H1 (cell line): ENCODE measurements at regions not wholly inside any gene's neighbourhood (a gene's known extent, or its start where the extent isn't known, plus 50 kb on each side); places are given as distances from the start of the nearest gene placed in this dataset.

Source experiments
- CTCF ChIA-PET: fragments of 300-600 bp; sonication (Branson Sonifier 250); formaldehyde crosslinking; loops from one replicate; lab custom pipeline; 2021; ENCODE audit not compliant: partially characterized antibody; lab: Charles Lee
- POLR2A ChIA-PET: fragments of 300-600 bp; sonication (Branson Sonifier 250); formaldehyde crosslinking; loops from one replicate; lab custom pipeline; 2021; ENCODE audit warnings: inconsistent platforms; ENCODE audit not compliant: partially characterized antibody; lab: Charles Lee
- DNase-seq, 2 experiments: peaks; one replicate each; pipeline versions ENCODE4 v3.0.0 to v3.0.0-alpha.2; 2010 to 2022; ENCODE audit warnings: low spot score in 2 of 2, low read depth in 1 of 2, mixed read lengths in 1 of 2
- FAIRE-seq: peaks from 2 replicates; lab custom pipeline; 2011; peaks lifted over from hg19 to GRCh38; lab: Jason Lieb, UNC
- H2AFZ ChIP-seq: 2 replicates; pipeline ENCODE4 v1.8.1; 2012; ENCODE audit warnings: low read length, inconsistent platforms
- H2AK5ac ChIP-seq: 2 replicates; pipeline ENCODE4 v1.6.1; 2013; ENCODE audit warnings: low read depth, low read length
- H2BK120ac ChIP-seq: replicated peaks from 2 replicates; pipeline ENCODE3; 2013; ENCODE audit warnings: low read depth, low read length, inconsistent platforms
- H2BK12ac ChIP-seq: 2 replicates; pipeline ENCODE4 v1.6.1; 2013; ENCODE audit warnings: low read depth, low read length
- H2BK15ac ChIP-seq: 2 replicates; pipeline ENCODE4 v1.6.1; 2013; ENCODE audit warnings: low read length
- H2BK20ac ChIP-seq: 2 replicates; pipeline ENCODE4 v1.6.1; 2013; ENCODE audit warnings: low read length
- H2BK5ac ChIP-seq: 2 replicates; pipeline ENCODE4 v1.6.1; 2013; ENCODE audit warnings: low read depth, low read length
- H3K14ac ChIP-seq: 2 replicates; pipeline ENCODE4 v1.6.1; 2013; ENCODE audit warnings: inconsistent platforms; ENCODE audit not compliant: insufficient read length
- H3K18ac ChIP-seq: 2 replicates; pipeline ENCODE4 v1.6.1; 2013; ENCODE audit warnings: low read length; ENCODE audit errors: extremely low read depth
- H3K23ac ChIP-seq: 2 replicates; pipeline ENCODE4 v1.6.1; 2013; ENCODE audit warnings: inconsistent platforms; ENCODE audit not compliant: insufficient read length
- H3K23me2 ChIP-seq: 2 replicates; pipeline ENCODE4 v1.6.1; 2013; ENCODE audit warnings: low read depth, low read length
- H3K27ac ChIP-seq: 2 replicates; pipeline ENCODE4 v1.6.1; 2011; ENCODE audit warnings: low read depth, low read length, inconsistent platforms
- H3K27me3 ChIP-seq, 4 experiments: replicated peaks in 1 of 4; 1 replicate in 1 of 4; 2 replicates in 3 of 4; pipeline versions ENCODE4 v1.6.1 to v1.8.1; 2011 to 2013; ENCODE audit warnings: low read length in 3 of 4, mild to moderate bottlenecking in 3 of 4, inconsistent platforms in 2 of 4, mixed read lengths in 2 of 4, moderate library complexity in 1 of 4; ENCODE audit not compliant: control insufficient read depth in 3 of 4, insufficient read depth in 3 of 4; ENCODE audit errors: extremely low read depth in 1 of 4
- H3K36me3 ChIP-seq, 4 experiments: 2 replicates each; pipeline versions ENCODE4 v1.6.1 to v1.8.1; 2011 to 2013; ENCODE audit warnings: mild to moderate bottlenecking in 4 of 4, low read length in 3 of 4, moderate library complexity in 2 of 4, control low read depth in 1 of 4, inconsistent platforms in 1 of 4; ENCODE audit not compliant: insufficient read depth in 4 of 4, control insufficient read depth in 2 of 4
- H3K4ac ChIP-seq: replicated peaks from 2 replicates; pipeline ENCODE3; 2013; ENCODE audit warnings: low read length, low read depth, mixed read lengths, inconsistent platforms; ENCODE audit not compliant: insufficient read length
- H3K4me1 ChIP-seq, 4 experiments: replicated peaks in 1 of 4; 1 replicate in 1 of 4; 2 replicates in 3 of 4; pipeline versions ENCODE4 v1.6.1 to v1.8.1; 2011 to 2013; ENCODE audit warnings: low read length in 3 of 4, inconsistent platforms in 2 of 4, mixed read lengths in 1 of 4; ENCODE audit not compliant: insufficient read depth in 4 of 4, control insufficient read depth in 3 of 4
- H3K4me2 ChIP-seq, 2 experiments: 2 replicates each; pipeline versions ENCODE4 v1.6.1 to v1.8.1; 2011 to 2013; ENCODE audit warnings: low read depth in 2 of 2, low read length in 2 of 2, control low read depth in 1 of 2, inconsistent platforms in 1 of 2, mild to moderate bottlenecking in 1 of 2; ENCODE audit not compliant: insufficient read depth in 1 of 2
- H3K4me3 ChIP-seq, 4 experiments: fragments of 200-600, 300-600 bp in 1 of 4; sonication (generic), shearing (Covaris generic), sonication (Bioruptor Twin) in 1 of 4; 2 replicates each; pipeline versions ENCODE4 v1.5.1 to v1.8.1; 2011 to 2016; ENCODE audit warnings: low read length in 4 of 4, low read depth in 3 of 4, control low read depth in 2 of 4, inconsistent platforms in 2 of 4, mild to moderate bottlenecking in 2 of 4, mixed read lengths in 1 of 4, moderate library complexity in 1 of 4; ENCODE audit not compliant: insufficient read depth in 2 of 4; ENCODE audit errors: extremely low read depth in 1 of 4
- H3K56ac ChIP-seq: replicated peaks from 2 replicates; pipeline ENCODE3; 2013; ENCODE audit warnings: low read depth, mild to moderate bottlenecking, mixed read lengths, low read length, inconsistent platforms; ENCODE audit not compliant: insufficient read length
- H3K79me1 ChIP-seq: 2 replicates; pipeline ENCODE4 v1.6.1; 2013; ENCODE audit warnings: low read depth, low read length, control low read depth
- H3K79me2 ChIP-seq, 2 experiments: 2 replicates each; pipeline versions ENCODE4 v1.6.1 to v1.8.1; 2012 to 2013; ENCODE audit warnings: low read length in 2 of 2, mild to moderate bottlenecking in 2 of 2, inconsistent platforms in 1 of 2; ENCODE audit not compliant: insufficient read depth in 2 of 2, control insufficient read depth in 1 of 2
- H3K9ac ChIP-seq, 4 experiments: replicated peaks in 1 of 4; 1 replicate in 1 of 4; 2 replicates in 3 of 4; pipeline versions ENCODE4 v1.6.1 to v1.8.1; 2011 to 2013; ENCODE audit warnings: low read depth in 3 of 4, low read length in 3 of 4, control low read depth in 2 of 4, mild to moderate bottlenecking in 2 of 4, moderate library complexity in 2 of 4, inconsistent platforms in 1 of 4; ENCODE audit errors: extremely low read depth in 1 of 4
- H3K9me3 ChIP-seq, 2 experiments: 2 replicates each; pipeline versions ENCODE4 v1.6.1 to v1.8.1; 2012 to 2013; ENCODE audit warnings: mild to moderate bottlenecking in 2 of 2, moderate library complexity in 2 of 2, control low read depth in 1 of 2, inconsistent platforms in 1 of 2, low read depth in 1 of 2, low read length in 1 of 2, mixed read lengths in 1 of 2; ENCODE audit not compliant: insufficient read depth in 2 of 2
- H4K20me1 ChIP-seq, 2 experiments: replicated peaks in 1 of 2; 2 replicates each; pipeline versions ENCODE3 to v1.8.1; 2011 to 2013; ENCODE audit warnings: inconsistent platforms in 2 of 2, low read length in 2 of 2, mild to moderate bottlenecking in 1 of 2; ENCODE audit not compliant: insufficient read depth in 2 of 2, control insufficient read depth in 1 of 2
- H4K5ac ChIP-seq: 2 replicates; pipeline ENCODE4 v1.6.1; 2013; ENCODE audit warnings: low read length, low read depth, mixed read lengths, inconsistent platforms; ENCODE audit not compliant: insufficient read length
- H4K8ac ChIP-seq: 2 replicates; pipeline ENCODE4 v1.8.0; 2013; ENCODE audit warnings: mild to moderate bottlenecking, moderate library complexity, low read length, inconsistent platforms; ENCODE audit not compliant: insufficient read depth; ENCODE audit errors: extremely low read depth
- H4K91ac ChIP-seq: replicated peaks from 2 replicates; pipeline ENCODE3; 2013; ENCODE audit warnings: low read length, mixed read lengths, inconsistent platforms; ENCODE audit not compliant: insufficient read length
- MAFK ChIP-seq: IDR thresholded peaks from 2 replicates; pipeline ENCODE4 v1.6.1; 2012; ENCODE audit warnings: low read depth, mild to moderate bottlenecking, improper control_type of control experiment, low read length
- WGBS, 2 experiments: shearing (Covaris generic) in 1 of 2; methylation state at CpG; one replicate each; pipeline versions ENCODE4 v1.1.6 to v1.1.7; 2013 to 2015; ENCODE audit warnings: low lambda C conversion rate in 2 of 2, mixed read lengths in 2 of 2, inconsistent platforms in 1 of 2, low coverage in 1 of 2, missing lambda C conversion rate in 1 of 2; ENCODE audit not compliant: insufficient replicate concordance in 2 of 2, insufficient coverage in 1 of 2, insufficient read length in 1 of 2; ENCODE audit errors: extremely low coverage in 1 of 2, missing lambda C conversion rate in 1 of 2; 5-methylcytosine and 5-hydroxymethylcytosine counted together

DNA sequence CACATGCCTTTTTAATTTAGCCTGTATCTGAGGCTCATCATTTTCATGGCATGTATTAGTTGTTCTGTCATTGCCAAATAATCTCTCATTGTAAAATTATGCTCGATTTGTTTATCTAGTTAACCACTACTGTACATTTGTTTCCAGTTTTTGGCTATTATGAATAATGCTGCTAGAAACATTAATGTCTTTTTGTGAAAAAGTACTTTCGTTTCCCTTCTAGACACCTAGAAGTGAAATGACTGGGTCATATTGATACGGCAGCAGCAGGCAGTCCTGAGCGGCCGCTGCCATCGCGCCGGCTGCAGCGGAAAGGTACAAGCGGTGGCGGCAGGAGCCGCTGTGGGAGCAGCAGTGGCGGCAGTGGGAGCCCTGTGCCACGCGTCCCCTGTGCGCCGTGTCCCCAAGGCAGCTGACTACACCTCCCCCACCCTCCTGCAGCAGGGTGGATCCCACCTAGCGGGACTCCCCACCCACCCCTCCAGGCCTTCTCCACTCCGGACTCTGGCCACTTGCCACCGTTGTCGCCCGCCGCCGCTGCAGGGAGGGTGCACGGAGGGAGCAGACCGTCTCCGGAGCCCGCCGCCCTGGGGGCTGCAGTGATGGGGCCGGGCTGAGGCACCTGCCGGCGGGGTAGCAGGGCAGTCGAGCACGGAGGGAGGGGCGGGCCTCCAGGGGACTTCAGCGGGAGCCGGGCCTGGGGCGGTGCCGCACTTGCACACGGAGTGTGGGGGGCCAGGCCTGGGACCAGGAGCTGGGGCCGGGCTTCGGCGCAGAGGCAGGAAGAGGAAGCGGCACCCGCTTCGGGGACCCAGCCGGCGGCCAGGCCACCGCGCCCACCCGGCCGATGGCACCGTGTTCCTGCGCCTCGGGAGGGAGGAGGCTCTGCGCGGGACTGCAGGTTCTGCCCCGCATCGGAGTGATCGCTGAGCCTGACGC lies 66.8 kb upstream of the RGS7 start:
- H3K79me2 ChIP-seq: no peaks in the 10 kb centered on the region
- H3K4me3 ChIP-seq: peak overlapping the region; percentile 37 to 73 (median 50)
- H3K23ac ChIP-seq: no peak overlapping the region
- H3K4me2 ChIP-seq: peak overlapping the region; percentile 53 to 85
- H3K4ac ChIP-seq: no peak overlapping the region
- no peaks in the 10 kb centered on the region for H4K20me1 ChIP-seq
- H2BK20ac ChIP-seq: no peak overlapping the region
- ChIA-PET POLR2A (no interaction called here), CTCF (interaction anchor here (0.6 kb wide), 1 partner anchor 31 kb away, joined by 4 read pairs; no protein-coding TSS in a partner anchor)
- H3K27me3 ChIP-seq: peaks cover 0 to 12% (median 6%) of the 10 kb centered on the region in 4 experiments; a peak in 4 of 7 replicates
- no peak for FAIRE-seq
- no peaks in the 10 kb centered on the region for H3K9me3 ChIP-seq
- peak overlapping the region; percentile 91 for H2AFZ ChIP-seq
- H3K18ac ChIP-seq: no peak overlapping the region; the same call in 1 of the 2 replicates
- no peak overlapping the region for H3K27ac ChIP-seq
- H3K23me2 ChIP-seq: peaks cover 7% of the 10 kb centered on the region; the same call in 1 of the 2 replicates
- DNase-seq: peak; percentile 15 to 80
- H4K91ac ChIP-seq: no peak overlapping the region
- H4K8ac ChIP-seq: peak overlapping the region; percentile 80; the same call in 1 of the 2 replicates
- H3K4me1 ChIP-seq: peaks cover 0 to 6% (median 1%) of the 10 kb centered on the region in 4 experiments; a peak in 2 of 7 replicates
- H3K9ac ChIP-seq: no peak overlapping the region; a peak in 1 of 7 replicates
- no peaks in the 10 kb centered on the region for H3K79me1 ChIP-seq
- no peak overlapping the region for H2AK5ac ChIP-seq
- no peaks in the 10 kb centered on the region for H3K36me3 ChIP-seq
- no peak overlapping the region for H2BK120ac ChIP-seq
- H4K5ac ChIP-seq: no peak overlapping the region
- peak overlapping the region; percentile 68; the same call in 1 of the 2 replicates for H2BK12ac ChIP-seq
- peak overlapping the region; percentile 39; the same call in 1 of the 2 replicates for H2BK5ac ChIP-seq
- H3K56ac ChIP-seq: no peak overlapping the region
- 8% methylated on average over 27 of the region's 61 CpGs; no CpG with 5 or more reads in 1 of the 2 experiments for WGBS, 2 experiments
- H2BK15ac ChIP-seq: no peak overlapping the region
- H3K14ac ChIP-seq: no peak overlapping the region
- TF ChIP-seq MAFK: no peak
